HK-2 (cell line): ENCODE measurements at regions not wholly inside any gene's neighbourhood (a gene's known extent, or its start where the extent isn't known, plus 50 kb on each side); places are given as distances from the start of the nearest gene placed in this dataset.

Source experiments
- DNase-seq: peaks from one replicate; pipeline ENCODE4 v3.0.0-alpha.2; 2018; ENCODE audit not compliant: unreplicated experiment

GRCh38 chr2:237270520-237270919 is 143.4 kb downstream of the COL6A3 start:
- no peak for DNase-seq

- DNase-seq: no peak
Observed at GRCh38 chr2:237271698-237272652, 142.0 kb downstream of the COL6A3 start.
